HFF-Myc (cell line): ENCODE measurements at regions not wholly inside any gene's neighbourhood (a gene's known extent, or its start where the extent isn't known, plus 50 kb on each side); places are given as distances from the start of the nearest gene placed in this dataset.

ENCODE experiments used
- DNase-seq: peaks from one replicate; pipeline ENCODE4 v3.0.0-alpha.2; 2011; ENCODE audit warnings: low read depth; ENCODE audit errors: extremely low read depth
- H3K4me3 ChIP-seq: replicated peaks from 2 replicates; pipeline ENCODE4 v1.5.1; 2011; ENCODE audit warnings: low read depth, mild to moderate bottlenecking, control low read depth, low read length
- CTCF ChIP-seq: IDR thresholded peaks from 2 replicates; pipeline ENCODE4 v1.5.1; 2012; ENCODE audit warnings: mild to moderate bottlenecking, low read depth, low read length, control low read depth; ENCODE audit errors: missing control alignments

- DNase-seq, result no peak
- H3K4me3 ChIP-seq, result no peak overlapping the region
- no peak for TF ChIP-seq CTCF
These were observed 481.1 kb downstream of the NR2F1-AS1 start for GRCh38 chr5:93099902-93100347.

- no peak for DNase-seq
- no peak for TF ChIP-seq CTCF
- H3K4me3 ChIP-seq, result no peak overlapping the region
These were observed 484.5 kb downstream of the NR2F1-AS1 start for GRCh38 chr5:93096561-93096960.

GRCh38 chr5:93092349-93093105 lies 488.5 kb downstream of the NR2F1-AS1 start:
- H3K4me3 ChIP-seq, result no peak overlapping the region
- no peak for TF ChIP-seq CTCF
- peak; percentile 14 for DNase-seq

- no peak overlapping the region for H3K4me3 ChIP-seq
- no peak for DNase-seq
- TF ChIP-seq CTCF, result no peak
These were observed 490.3 kb downstream of the NR2F1-AS1 start for GRCh38 chr5:93090698-93091097.

GRCh38 chr5:93088592-93089389 lies 492.2 kb downstream of the NR2F1-AS1 start:
- no peak for TF ChIP-seq CTCF
- no peak overlapping the region for H3K4me3 ChIP-seq
- DNase-seq, result no peak

GRCh38 chr5:93087326-93087725 lies 493.7 kb downstream of the NR2F1-AS1 start:
- H3K4me3 ChIP-seq, result no peak overlapping the region
- no peak for TF ChIP-seq CTCF
- no peak for DNase-seq
